GM13977 (cell line): ENCODE measurements at regions not wholly inside any gene's neighbourhood (a gene's known extent, or its start where the extent isn't known, plus 50 kb on each side); places are given as distances from the start of the nearest gene placed in this dataset.

Experiments
- DNase-seq: peaks from one replicate; pipeline ENCODE4 v3.0.0; 2012; ENCODE audit warnings: low spot score
- CTCF ChIP-seq: IDR thresholded peaks from 2 replicates; pipeline ENCODE4 v1.5.1; 2012; ENCODE audit warnings: mild to moderate bottlenecking, control low read depth; ENCODE audit not compliant: insufficient read depth; ENCODE audit errors: extremely low read depth, missing control alignments
- in situ Hi-C: fragments of 300-500 bp; cut with MboI; formaldehyde crosslinking; loops from one replicate; pipeline ENCODE4 v1.12.0; 2022; ENCODE audit warnings: low sequenced_read_pairs, low pct_unique_long_range_greater_than_20kb, mixed read lengths, inconsistent platforms; ENCODE audit not compliant: unreplicated experiment

GRCh38 chr9:88645879-88646199 is 110.9 kb downstream of the NXNL2 start:
- TF ChIP-seq CTCF, result no peak
- in situ Hi-C loops, result no loop called here
- no peak for DNase-seq

- no peak for TF ChIP-seq CTCF
- DNase-seq, result no peak
- in situ Hi-C loops, result no loop called here
Observed at GRCh38 chr9:88646539-88647300, 111.7 kb downstream of the NXNL2 start.

- in situ Hi-C loops, result no loop called here
Observed at GRCh38 chr9:88651682-88652633, 117.0 kb downstream of the NXNL2 start.

GRCh38 chr9:88652876-88653275 is 117.9 kb downstream of the NXNL2 start:
- TF ChIP-seq CTCF, result no peak
- no peak for DNase-seq
- in situ Hi-C loops, result no loop called here

More at GRCh38 chr9:88651682-88652633, 117.0 kb downstream of the NXNL2 start:
- no peak for TF ChIP-seq CTCF
- DNase-seq, result no peak

- in situ Hi-C loops, result no loop called here
- DNase-seq, result no peak
- TF ChIP-seq CTCF, result no peak
Observed at GRCh38 chr9:88653406-88653805, 118.4 kb downstream of the NXNL2 start.

GRCh38 chr9:88653911-88654310 is 118.9 kb downstream of the NXNL2 start:
- DNase-seq, result no peak
- no peak for TF ChIP-seq CTCF
- in situ Hi-C loops, result no loop called here
